Cardiac muscle cell (in vitro differentiated cells and primary cell): ENCODE measurements at regions not wholly inside any gene's neighbourhood (a gene's known extent, or its start where the extent isn't known, plus 50 kb on each side); places are given as distances from the start of the nearest gene placed in this dataset.

Experiments used
- DNase-seq, 2 donors: peaks; one replicate each; pipeline versions ENCODE4 v3.0.0 to v3.0.0-alpha.2; 2010 to 2017; ENCODE audit warnings: low read depth in 1 of 2, low spot score in 1 of 2
- H3K27ac ChIP-seq: fragments of 200-600 bp; sonication (generic); 2 replicates; pipeline ENCODE4 v1.5.1; 2016
- H3K27me3 ChIP-seq: fragments of 200-600 bp; sonication (generic); 2 replicates; pipeline ENCODE4 v1.6.0; 2016; ENCODE audit warnings: control low read depth
- H3K36me3 ChIP-seq: fragments of 200-600 bp; sonication (generic); 2 replicates; pipeline ENCODE4 v1.5.1; 2016; ENCODE audit warnings: control low read depth
- H3K4me1 ChIP-seq: fragments of 200-600 bp; sonication (generic); 2 replicates; pipeline ENCODE4 v1.8.1; 2017; ENCODE audit warnings: low read depth, mild to moderate bottlenecking, mixed run types
- H3K4me3 ChIP-seq: fragments of 200-600 bp; sonication (generic); 2 replicates; pipeline ENCODE4 v1.5.1; 2016; ENCODE audit warnings: mild to moderate bottlenecking
- H3K9me3 ChIP-seq: fragments of 200-600 bp; sonication (generic); 2 replicates; pipeline ENCODE4 v1.5.1; 2017; ENCODE audit warnings: low read depth, mild to moderate bottlenecking, control low read depth
- TF ChIP-seq, protein P1 (sequence below): IDR thresholded peaks from 2 replicates; pipeline ENCODE4 v1.5.1; 2012; ENCODE audit warnings: low read depth, mild to moderate bottlenecking, low read length

DNA sequence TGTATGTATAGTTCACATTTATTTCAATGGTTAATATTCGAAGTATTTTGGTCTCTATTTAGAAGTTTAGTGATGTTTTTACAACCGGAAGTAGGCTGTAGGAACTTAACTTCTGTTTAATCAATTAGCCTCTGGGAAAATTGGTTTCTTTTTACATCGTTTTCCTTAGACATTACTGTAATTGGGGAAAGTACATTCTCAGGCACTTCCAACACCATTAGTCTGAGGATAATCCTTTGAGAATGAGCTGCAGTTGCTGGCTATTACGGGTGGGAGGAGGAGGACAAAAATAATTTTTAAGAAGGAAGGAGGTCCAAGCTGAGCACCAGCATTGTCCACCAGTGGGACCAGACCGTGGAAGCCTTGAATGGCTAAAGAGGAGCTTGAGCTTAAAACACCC, 70.4 kb upstream of the ST3GAL5 start:
- no peaks in the 10 kb centered on the region for H3K36me3 ChIP-seq

DNA sequence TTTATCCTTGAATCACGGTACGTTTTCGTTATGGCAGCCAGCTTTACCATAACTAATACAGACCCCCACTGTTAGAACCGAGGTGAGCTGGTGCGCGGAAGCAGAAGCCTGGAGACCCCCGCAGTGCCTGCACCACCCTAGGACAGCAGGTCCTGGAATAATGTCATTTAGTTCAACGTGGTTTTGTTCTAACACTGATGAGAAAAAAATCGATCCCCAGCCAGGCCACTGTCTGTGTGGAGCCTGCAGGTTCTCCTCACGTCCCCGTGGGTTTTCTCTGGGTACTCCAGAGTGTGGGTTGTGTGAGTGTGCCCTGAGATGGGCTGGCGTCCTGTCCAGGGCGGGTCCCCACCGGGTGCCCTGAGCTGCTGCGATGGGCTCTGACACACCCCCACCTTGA, 69.9 kb upstream of the ST3GAL5 start:
- Histone ChIP-seq H3K9me3 (no peaks in the 10 kb centered on the region), H3K4me1 (no peaks in the 10 kb centered on the region), H3K27me3 (no peaks in the 10 kb centered on the region), H3K4me3 (no peak overlapping the region), H3K36me3 (no peaks in the 10 kb centered on the region), H3K27ac (no peak overlapping the region)
- TF ChIP-seq, protein P1, sequence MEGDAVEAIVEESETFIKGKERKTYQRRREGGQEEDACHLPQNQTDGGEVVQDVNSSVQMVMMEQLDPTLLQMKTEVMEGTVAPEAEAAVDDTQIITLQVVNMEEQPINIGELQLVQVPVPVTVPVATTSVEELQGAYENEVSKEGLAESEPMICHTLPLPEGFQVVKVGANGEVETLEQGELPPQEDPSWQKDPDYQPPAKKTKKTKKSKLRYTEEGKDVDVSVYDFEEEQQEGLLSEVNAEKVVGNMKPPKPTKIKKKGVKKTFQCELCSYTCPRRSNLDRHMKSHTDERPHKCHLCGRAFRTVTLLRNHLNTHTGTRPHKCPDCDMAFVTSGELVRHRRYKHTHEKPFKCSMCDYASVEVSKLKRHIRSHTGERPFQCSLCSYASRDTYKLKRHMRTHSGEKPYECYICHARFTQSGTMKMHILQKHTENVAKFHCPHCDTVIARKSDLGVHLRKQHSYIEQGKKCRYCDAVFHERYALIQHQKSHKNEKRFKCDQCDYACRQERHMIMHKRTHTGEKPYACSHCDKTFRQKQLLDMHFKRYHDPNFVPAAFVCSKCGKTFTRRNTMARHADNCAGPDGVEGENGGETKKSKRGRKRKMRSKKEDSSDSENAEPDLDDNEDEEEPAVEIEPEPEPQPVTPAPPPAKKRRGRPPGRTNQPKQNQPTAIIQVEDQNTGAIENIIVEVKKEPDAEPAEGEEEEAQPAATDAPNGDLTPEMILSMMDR: no peak
- no peak for DNase-seq

More for the DNA sequence above, 70.4 kb upstream of the ST3GAL5 start:
- H3K9me3 ChIP-seq: no peaks in the 10 kb centered on the region
- H3K27ac ChIP-seq: no peak overlapping the region
- no peaks in the 10 kb centered on the region for H3K27me3 ChIP-seq
- no peaks in the 10 kb centered on the region for H3K4me1 ChIP-seq
- no peak overlapping the region for H3K4me3 ChIP-seq
- DNase-seq: no peak
- TF ChIP-seq, protein P1: no peak

DNA sequence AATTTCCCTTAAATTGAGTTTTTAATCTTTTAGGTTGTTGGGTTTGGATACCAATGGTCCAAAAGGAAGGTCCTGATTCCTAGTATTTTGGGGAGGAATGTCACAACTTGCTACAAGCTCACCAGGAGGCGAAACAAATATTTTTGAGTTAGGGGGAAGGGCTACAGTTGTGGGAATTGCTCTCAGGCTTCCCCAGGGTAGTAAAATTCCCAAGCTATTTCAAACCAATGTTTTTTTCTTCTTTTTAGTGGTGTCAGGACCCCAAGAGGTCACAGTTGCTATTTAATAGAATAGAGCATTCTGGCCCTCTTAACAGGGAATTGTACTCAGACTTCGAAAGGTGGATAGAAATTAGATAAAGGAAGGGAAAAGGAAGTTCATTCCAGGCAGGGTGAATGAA, 68.5 kb upstream of the ST3GAL5 start:
- H3K27ac ChIP-seq: no peak overlapping the region
- TF ChIP-seq, protein P1: no peak
- no peaks in the 10 kb centered on the region for H3K9me3 ChIP-seq
- no peaks in the 10 kb centered on the region for H3K36me3 ChIP-seq
- no peaks in the 10 kb centered on the region for H3K4me1 ChIP-seq
- no peak for DNase-seq
- no peaks in the 10 kb centered on the region for H3K27me3 ChIP-seq
- H3K4me3 ChIP-seq: no peak overlapping the region

DNA sequence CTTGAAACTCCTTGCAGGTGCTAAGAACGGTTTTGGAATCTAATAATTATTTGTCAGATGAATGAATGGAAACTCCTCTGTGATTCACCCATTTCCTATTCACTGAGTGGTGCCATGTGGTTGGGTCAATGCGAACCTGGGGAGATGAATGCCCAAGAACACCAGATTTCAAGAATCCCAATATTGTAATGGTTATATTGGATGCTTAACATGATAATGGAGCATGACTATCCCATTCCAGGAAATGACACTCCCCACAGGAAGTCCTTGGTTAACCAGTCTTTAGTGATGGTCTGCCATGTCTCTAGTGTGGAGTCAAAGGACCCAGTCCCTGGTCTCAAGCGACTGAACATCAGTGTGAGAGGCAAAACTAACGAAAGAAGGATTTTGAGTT, 67.9 kb upstream of the ST3GAL5 start:
- no peak overlapping the region for H3K4me3 ChIP-seq
- TF ChIP-seq, protein P1: no peak
- no peak for DNase-seq
- H3K9me3 ChIP-seq: no peaks in the 10 kb centered on the region
- no peaks in the 10 kb centered on the region for H3K4me1 ChIP-seq
- H3K27ac ChIP-seq: no peak overlapping the region
- no peaks in the 10 kb centered on the region for H3K36me3 ChIP-seq
- H3K27me3 ChIP-seq: no peaks in the 10 kb centered on the region

- Histone ChIP-seq H3K9me3 (no peaks in the 10 kb centered on the region), H3K36me3 (no peaks in the 10 kb centered on the region), H3K4me3 (no peak overlapping the region), H3K4me1 (no peaks in the 10 kb centered on the region), H3K27me3 (no peaks in the 10 kb centered on the region), H3K27ac (no peak overlapping the region)
- no peak for DNase-seq
- TF ChIP-seq, protein P1: no peak
Observed at GRCh38 chr2:85954590-85955458, 66.0 kb upstream of the ST3GAL5 start.
